RWPE1 (cell line): ENCODE measurements at regions not wholly inside any gene's neighbourhood (a gene's known extent, or its start where the extent isn't known, plus 50 kb on each side); places are given as distances from the start of the nearest gene placed in this dataset.

Experiments
- CTCF ChIA-PET: fragments of 350-600 bp; sonication (Branson Sonifier 250); formaldehyde crosslinking; extraction: SDS; loops from one replicate; lab custom pipeline; 2021; lab: Yijun Ruan, JAX
- POLR2A ChIA-PET: fragments of 400-600 bp; formaldehyde crosslinking; extraction: SDS; loops from one replicate; lab custom pipeline; 2020; ENCODE audit warnings: antibody characterized with exemption; ENCODE audit not compliant: low non-redundant PET; lab: Yijun Ruan, JAX
- DNase-seq: peaks from one replicate; pipeline ENCODE4 v3.0.0; 2012; ENCODE audit warnings: low spot score
- H3K27ac ChIP-seq: fragments of 450-650 bp; 2 replicates; pipeline ENCODE4 v1.5.1; 2017
- CTCF ChIP-seq: fragments of 450-650 bp; conservative IDR thresholded peaks from 2 replicates; pipeline ENCODE4 v1.5.1; 2017; ENCODE audit warnings: low read depth, mild to moderate bottlenecking

- DNase-seq: no peak
- ChIA-PET POLR2A (no interaction called here), CTCF (no interaction called here)
- H3K27ac ChIP-seq: no peak overlapping the region
- no peak for TF ChIP-seq CTCF
Measured at GRCh38 chr6:94454231-94454630, 1034.9 kb upstream of the EPHA7 start.

- DNase-seq: no peak
- no peak overlapping the region for H3K27ac ChIP-seq
- TF ChIP-seq CTCF: no peak
- ChIA-PET CTCF (interaction anchor here (0.7 kb wide), 1 partner anchor 10 kb away, joined by 3 read pairs; no protein-coding TSS in a partner anchor), POLR2A (no interaction called here)
Measured at GRCh38 chr6:94446120-94446519, 1026.8 kb upstream of the EPHA7 start.

GRCh38 chr6:94443701-94444100 lies 1024.3 kb upstream of the EPHA7 start:
- CTCF ChIA-PET: no interaction called here
- TF ChIP-seq CTCF: no peak
- no peak overlapping the region for H3K27ac ChIP-seq
- POLR2A ChIA-PET: no interaction called here
- DNase-seq: no peak

GRCh38 chr6:94424692-94425091 lies 1005.3 kb upstream of the EPHA7 start:
- DNase-seq: no peak
- ChIA-PET POLR2A (no interaction called here), CTCF (no interaction called here)
- TF ChIP-seq CTCF: no peak
- H3K27ac ChIP-seq: no peak overlapping the region

GRCh38 chr6:94417363-94417762 lies 998.0 kb upstream of the EPHA7 start:
- CTCF ChIA-PET: no interaction called here
- H3K27ac ChIP-seq: no peak overlapping the region
- DNase-seq: no peak
- TF ChIP-seq CTCF: no peak
- POLR2A ChIA-PET: no interaction called here

GRCh38 chr6:94414041-94414440 lies 994.7 kb upstream of the EPHA7 start:
- POLR2A ChIA-PET: no interaction called here

More at GRCh38 chr6:94414041-94414440, 994.7 kb upstream of the EPHA7 start:
- no peak overlapping the region for H3K27ac ChIP-seq
- TF ChIP-seq CTCF: no peak
- DNase-seq: no peak
- CTCF ChIA-PET: no interaction called here
